ELR (cell line): ENCODE measurements at regions not wholly inside any gene's neighbourhood (a gene's known extent, or its start where the extent isn't known, plus 50 kb on each side); places are given as distances from the start of the nearest gene placed in this dataset.

ENCODE experiments used
- DNase-seq: peaks from one replicate; pipeline ENCODE4 v3.0.0-alpha.2; 2015; ENCODE audit warnings: low read depth

DNA sequence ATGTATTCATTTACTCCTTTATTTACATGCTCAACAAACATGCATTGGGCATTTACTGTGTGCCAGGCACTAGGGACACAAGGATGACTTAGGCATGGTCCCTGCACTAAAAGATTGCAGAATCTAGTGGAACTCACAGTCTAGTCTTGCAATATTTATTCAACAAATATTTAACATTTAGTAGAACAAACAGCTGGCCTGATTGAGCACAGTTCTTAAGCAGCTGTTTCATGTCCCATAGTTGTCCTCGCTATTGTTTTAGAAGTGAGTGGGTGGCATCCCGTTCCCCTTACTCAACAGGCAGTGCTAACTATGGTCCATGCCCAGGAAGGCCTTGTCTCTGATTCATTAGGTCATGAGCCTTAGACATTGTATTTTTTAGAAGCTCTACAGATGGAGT lies 459.9 kb upstream of the CADM1 start:
- no peak for DNase-seq

DNA sequence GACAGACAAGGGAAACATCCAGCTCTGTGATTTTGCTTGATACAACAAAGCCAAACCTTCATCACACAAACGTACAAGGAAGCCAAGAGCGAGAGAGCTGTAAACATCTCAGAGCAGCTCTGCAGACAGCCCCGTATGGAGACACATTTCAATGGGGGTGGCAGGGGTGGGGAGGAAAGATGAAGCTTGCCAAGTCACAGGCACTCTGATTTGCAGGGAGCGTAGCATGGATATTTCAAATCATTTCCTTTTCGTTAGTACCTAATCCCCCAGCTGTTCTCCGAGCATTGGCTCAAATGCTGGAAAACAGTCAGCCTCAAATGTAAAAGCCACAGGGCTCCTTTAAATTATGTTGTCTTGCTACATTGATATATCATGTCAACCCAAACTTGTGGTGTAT lies 458.9 kb upstream of the CADM1 start:
- no peak for DNase-seq

DNA sequence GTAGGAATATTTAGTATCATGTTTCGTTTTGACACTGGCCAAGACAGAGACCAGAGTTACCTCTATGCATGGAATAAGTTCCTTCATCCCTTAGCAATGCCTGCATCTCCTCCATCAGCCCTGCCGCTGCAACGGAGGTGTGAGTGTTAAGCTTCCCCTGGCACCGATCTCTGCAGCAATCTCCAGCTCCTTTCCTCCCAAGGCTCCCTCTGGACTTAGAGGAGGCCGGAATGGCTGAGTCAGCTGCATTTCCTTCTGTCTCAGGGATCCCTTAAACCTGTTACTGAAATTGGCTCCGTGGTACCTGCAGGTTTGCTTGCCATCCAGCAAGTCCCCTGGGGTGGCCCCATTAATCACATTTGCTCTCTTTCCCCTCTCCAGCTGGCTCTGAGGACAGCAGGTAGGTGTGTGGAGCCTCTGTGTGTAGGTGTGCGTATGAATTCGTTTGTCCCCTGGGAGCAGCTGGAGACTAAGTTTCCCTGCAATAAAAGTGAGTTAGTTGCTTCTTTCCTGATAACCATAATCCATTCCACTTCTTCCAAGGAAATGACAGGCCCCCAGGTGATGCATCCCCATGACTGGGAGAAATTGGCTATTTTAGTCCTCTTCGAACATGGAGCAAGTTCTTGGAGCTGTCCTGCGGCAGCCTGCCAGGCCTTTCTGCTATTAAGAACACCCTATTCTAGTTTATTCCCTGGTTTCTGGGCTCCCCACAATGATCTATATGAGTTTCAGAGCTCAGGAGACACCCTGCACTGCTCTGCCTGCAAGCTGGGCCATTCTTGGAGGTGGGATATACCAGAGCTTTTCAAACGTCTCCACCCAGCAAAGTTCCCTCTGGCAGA lies 457.2 kb upstream of the CADM1 start:
- no peak for DNase-seq

DNA sequence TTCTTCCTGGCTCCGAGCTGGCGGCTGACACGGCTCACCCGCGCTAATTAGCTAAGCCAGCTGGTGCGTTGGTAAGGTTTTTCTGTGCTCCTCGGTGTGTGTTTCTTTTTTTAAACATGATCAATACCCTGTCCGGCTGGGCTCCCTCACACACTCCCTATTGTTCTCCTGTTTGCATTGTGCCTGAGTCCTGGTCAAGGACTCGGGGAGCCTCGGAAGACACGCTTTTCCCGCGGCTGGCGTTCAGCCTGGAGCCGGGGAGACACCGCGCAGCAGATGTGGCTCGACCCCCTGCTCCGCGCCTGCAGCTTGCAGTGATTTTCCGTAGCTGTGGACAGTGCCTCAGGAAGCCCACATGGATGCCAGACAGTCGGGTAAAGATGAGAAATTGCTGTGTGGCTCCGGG lies 454.9 kb upstream of the CADM1 start:
- no peak for DNase-seq

DNA sequence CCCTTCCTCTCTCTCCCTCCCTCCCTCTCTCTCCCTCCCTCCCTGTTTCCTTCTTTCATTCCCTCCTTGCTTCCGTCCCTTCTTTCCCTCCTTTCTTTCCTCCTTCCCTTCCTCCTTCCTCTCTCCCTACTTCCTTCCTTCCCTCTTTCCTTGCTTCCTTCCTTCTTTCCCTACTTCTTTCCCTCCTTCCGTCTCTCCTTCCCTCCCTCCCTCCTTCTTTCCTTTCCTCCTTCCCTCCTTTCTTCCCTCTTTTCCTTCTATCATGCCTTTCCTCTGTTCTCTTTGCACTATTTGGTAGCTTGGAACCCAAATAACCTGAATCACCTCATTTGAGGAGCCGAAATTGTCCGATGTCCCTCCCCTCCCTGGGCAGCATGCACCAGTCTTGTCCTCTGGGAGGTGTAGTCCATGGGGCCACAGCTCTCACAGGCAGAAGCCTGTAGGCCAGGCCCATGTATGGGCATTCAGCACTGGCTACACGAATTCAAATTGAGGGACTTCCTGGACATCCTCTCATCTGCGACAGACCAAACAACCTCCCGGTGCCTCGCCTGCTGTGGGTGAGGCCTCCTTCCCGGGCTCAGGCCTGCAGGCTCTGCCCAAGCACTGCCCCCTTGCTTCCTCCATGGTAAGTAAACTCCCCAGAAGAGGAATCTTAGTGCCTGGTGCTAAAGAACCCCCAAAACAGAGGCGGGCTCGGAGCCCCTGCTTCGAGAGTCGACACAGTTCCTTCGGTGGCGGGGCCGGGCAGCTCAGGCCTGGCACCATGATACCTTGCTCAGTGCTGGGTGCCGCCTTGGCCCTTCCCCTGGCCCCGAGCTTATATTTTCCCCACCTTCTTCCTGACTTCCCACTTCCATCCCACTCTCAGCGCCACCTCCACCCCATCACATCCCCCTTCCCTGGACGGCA lies 454.1 kb upstream of the CADM1 start:
- no peak for DNase-seq

DNA sequence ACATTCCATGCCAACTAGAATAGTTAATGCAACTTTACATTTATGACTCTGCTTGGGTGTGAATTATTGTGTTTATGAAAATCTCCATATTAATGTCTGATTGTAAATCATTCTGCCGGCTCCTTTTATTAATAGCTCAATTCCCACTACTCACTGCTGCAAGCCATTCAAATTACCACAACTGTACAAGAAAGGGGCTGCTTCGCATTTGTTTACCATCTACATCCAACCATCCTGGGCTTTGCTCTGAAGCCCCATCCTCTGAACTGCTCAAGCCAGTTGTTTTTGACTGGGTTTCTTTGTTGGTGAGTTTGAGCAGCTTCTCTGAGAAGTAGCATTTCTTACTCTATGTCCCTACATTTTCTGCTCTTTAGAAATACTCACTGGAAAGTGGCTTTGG lies 451.6 kb upstream of the CADM1 start:
- DNase-seq, result no peak

DNA sequence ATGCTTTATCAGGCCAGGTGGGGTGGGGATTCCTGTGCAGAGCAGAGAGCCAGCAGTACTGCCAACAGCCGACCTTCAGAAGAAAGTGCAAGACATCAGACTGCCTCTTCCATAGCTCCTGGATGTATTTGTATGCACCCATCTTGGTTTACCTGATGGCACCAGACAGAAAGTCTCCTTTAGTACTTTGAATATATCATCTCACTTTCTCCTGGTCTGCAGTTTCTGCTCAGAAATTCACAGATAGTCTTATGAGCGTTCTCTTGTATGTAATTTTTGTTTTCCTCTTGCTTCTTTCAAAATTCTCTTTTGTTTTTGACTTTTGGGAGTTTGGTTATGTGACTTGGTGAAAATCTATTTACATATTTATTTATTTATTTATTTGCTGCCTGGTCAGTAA lies 446.4 kb upstream of the CADM1 start:
- DNase-seq, result no peak

DNA sequence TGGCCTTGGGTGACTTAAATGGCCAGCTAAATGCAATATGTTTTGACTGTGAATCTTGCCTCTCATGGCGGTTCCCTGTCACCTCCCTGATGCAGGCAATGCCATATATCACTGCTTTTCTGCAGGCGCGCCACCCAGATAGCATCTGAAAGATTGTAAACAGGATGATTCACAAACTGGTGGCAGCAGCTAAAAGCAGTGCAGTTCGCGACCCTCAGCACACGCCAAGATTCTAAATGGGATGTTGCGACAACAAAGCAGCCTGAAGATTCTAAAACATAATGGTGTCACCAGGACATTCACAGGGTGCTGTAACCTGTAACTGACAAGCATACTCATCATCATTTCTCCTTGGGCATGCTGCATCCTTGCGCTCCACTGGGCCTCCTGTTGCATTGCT lies 440.4 kb upstream of the CADM1 start:
- no peak for DNase-seq

DNA sequence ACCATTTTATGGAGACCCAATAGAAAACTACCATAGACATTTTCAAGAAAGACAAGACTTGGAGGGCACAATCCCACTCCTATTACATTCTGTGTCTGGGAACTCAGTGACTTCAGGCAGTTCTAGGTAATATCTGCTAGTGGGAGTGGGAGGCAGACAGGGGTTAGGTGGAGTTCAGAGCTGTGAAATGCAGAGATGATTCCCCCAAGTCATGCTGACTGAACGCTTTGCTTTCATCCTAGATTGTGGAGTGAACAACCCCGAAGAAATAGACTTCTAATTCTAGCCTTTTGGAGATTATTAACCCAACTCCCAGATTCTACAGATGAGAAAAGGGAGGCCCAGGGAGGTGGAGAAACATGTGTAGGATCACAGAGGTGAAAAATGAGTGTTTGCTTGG lies 437.8 kb upstream of the CADM1 start:
- no peak for DNase-seq

DNA sequence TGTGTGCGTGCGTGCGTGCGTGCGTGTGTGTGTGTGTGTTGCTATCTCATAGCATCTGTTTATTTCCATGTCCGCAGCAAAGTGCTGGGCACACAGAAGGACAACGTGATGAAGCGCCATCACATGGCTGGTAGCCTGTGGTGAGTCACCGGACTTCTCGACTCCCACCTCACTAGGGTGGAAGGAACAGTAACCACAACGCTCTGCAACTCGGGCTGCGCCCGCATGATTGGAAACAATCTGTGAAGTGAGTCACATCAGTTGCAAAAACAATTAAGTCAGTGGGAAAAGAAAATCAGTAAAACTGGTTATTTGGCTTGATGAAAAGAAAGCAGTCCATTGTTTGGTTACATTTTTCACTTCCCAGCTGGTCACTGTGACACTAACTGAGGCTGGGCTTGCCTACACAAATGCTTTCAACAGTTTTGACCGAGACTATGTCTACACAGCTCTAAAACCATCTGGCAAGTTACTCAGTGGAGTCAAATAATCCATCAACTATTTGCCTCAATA lies 437.3 kb upstream of the CADM1 start:
- DNase-seq, result peak; percentile 52

DNA sequence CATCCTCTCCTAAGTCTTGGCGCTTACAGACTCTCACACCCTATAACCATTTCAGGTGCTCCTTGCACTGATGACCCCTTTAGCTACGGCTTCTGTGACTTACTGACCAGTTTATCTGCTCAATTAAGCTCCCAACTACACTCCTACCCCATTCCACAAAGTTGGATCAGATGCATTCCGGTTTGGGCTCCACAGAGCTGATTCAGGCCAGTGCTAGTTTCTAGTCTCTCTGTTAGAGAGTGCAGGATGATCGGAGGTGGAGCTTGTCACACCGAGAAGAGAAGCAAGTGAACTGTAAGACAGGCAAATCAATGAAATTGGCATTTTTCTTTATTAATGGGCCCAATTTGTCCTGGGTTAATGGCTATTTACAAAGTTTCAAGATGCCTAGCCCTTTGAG lies 436.8 kb upstream of the CADM1 start:
- no peak for DNase-seq

DNA sequence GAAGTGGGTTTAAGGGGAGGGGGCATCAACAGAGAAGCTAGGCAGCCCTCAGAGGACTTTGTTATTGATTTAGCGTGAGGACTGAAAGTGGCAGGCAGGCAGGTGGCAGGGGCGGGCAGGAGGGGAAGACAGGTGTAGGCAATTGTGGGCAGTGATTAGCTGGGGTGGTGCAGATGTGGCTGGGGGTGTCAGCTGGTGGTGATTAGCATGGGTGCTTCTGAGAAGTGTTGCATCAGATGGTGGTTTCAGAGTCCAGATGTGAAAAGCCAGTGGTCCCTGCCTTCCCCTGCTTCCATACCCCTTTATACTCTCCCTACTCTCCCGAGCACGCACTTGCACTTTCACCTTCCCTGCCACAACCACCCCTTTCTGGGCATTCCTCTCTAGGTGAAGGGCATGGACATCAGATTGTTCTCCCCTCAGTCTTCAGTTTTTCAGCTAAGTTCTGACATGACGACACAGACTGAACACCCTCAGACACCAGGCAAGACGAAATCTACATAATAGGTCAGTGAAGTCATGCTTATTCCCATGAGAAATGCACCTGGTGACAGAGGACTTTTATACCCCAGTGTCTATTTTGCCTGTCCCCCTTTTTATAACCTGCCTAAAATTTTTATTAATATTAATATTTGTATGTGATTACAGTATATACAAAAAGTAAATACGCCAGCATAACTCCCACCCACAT lies 435.7 kb upstream of the CADM1 start:
- no peak for DNase-seq

DNA sequence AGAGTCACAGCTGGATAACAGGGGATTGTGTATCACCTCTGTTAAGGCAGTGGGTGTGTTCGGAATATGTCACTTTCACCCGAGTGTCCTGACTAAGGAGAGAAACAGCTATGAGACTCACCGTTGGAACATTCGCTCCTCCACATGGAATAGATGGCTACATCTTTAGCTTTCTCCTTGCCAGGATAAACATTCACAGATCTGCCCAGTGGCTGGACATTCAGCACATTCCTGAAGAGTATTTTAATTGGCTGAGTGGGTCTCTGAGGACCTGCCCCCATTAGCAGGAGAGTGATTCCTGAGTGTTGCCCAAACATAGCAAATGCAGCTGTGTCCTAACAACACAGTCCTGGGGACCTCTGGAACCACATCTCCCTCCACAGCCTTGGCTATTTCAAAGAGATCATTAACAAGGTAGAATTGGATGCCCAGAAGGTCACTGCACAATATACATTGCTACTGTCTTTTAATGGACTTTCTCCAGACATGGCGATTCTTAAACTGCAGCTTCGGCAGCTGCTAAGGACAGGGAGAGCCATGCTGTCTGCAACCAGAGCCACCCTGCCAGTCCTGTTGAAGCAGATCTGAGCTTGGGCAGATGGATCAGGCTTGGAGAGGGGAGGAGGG lies 435.0 kb upstream of the CADM1 start:
- DNase-seq, result no peak

DNA sequence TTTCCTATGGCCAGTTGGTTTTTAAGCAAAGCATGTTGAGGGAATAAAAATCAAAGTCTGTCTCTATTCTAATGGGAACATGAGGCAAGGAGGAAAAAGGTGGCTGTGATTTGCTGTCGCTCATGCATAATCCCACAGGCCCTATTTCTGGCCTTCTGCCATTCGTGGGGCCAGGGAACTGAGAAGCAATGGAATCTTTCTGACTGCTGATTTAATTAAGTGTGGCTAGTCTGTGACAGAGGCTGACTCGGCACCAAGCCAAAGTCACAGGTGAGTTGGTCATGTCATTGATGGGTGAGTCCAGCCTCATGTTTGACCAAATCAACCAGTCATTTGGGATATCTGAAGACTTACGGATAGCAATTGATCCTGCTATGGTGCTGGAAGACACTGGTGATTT lies 429.3 kb upstream of the CADM1 start:
- no peak for DNase-seq

DNA sequence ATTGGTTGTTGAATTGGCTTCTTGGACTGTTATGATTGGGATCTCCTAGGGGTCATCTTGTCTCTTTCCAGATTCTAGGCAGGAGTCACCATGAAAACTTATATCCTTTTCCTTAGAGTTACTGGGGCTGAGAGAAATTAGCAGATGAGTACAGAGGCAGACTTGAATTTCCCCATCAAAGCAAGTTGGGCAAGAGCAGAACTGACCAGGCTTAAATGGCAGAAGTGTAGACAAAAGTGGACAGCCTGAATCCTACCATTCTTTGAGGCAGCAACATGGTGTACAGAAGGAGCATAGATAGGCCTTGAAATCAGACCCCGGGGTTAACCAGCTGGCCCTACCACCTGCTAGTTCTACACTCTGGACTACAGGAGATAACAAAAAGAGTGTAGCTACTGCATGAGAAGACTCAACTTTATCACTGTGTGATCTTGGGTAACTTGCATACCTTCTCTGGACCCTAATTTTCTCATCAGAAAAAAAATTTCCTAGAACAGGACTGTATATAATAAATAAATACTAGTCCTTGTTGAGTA lies 427.4 kb upstream of the CADM1 start:
- no peak for DNase-seq

DNA sequence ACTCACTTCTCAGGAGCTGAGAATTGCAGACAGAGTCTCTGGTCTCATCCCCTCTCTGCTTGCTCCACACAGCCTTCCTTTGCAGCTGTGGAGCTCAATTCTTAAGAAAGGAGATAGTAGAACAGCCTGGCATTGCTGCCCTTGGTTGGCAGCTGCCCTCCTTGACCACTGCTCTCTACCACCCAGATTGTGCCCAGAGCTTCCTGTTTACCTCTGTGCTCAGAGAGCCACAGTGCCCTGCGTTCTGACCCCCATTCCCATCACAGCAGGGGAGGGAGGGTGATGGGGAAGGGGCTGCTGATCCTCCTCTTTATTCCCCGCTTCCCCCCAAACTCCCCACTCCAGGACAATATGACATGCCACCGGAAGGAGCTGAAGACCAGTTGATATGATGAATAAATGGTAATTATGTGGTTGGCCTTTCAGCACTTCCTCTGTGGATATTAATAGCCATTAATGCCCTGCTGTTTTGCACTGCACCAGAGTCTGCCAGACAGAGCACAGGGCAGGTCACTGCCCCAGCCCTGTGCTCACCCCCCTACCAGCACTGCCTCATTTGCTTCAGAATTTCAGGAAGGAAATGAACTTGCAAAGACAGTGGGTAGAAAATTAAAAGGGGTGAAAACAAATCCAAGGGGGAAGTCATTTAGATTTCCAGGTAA lies 426.8 kb upstream of the CADM1 start:
- no peak for DNase-seq

DNA sequence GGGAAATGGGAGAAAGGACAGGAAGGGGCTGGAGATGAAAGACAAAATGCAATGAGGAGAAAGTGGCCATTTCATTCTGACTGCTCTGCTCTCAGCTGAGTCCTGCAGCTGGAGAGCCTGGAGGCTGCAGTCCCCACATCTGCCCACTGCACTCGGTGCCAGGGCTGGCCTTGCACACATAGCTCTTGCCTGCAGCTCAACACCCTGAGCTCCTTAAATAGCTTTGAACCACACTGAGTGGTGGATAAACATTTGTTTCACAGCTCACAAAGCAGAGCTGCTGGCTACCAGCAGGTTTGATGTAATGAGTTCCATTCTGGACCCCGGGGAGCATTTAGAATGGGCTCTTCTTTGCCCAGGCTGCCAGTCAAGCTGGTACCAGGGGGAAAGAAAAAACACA lies 426.1 kb upstream of the CADM1 start:
- DNase-seq, result no peak

DNA sequence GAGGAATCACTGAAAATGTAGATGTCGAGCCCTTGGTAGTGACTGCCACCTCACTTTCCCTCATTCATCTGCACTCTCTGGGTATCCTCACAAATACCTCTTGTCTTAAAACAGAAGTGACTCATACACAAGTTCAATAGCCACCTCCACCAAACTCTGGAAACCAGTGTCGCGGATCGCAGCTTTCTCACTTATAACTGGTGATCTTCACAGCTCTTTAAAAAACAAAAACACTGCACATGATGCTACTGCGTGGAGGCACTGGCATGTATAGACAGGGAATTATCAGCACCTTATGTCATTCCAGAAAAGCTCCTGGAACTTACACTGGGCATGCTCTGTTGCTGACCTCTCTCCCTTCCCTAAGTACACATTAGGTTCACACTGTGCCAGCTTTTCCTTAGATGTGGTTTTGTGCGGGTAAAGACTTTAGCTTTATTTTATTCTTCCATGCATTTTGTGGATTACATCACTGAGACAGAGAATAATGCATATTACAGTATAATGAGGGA lies 425.5 kb upstream of the CADM1 start:
- DNase-seq, result no peak

DNA sequence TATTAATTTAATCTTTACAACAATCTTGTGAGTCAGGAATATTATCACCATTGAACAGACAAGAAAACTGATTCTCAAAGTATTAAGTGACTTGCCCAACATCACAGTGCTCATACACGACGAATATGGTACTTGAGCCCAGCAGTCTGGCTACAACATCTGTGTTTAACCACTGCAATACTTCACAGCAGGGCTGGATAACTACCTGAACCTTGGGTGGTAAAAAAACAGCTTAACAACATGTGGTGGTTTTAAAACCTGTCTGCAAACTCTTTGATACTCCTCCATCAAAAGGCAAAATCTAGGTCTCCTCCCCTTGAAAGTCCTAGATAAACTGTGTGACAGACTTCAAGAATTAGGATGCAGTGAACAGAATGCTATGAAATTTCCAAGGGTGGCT lies 424.6 kb upstream of the CADM1 start:
- DNase-seq, result no peak

DNA sequence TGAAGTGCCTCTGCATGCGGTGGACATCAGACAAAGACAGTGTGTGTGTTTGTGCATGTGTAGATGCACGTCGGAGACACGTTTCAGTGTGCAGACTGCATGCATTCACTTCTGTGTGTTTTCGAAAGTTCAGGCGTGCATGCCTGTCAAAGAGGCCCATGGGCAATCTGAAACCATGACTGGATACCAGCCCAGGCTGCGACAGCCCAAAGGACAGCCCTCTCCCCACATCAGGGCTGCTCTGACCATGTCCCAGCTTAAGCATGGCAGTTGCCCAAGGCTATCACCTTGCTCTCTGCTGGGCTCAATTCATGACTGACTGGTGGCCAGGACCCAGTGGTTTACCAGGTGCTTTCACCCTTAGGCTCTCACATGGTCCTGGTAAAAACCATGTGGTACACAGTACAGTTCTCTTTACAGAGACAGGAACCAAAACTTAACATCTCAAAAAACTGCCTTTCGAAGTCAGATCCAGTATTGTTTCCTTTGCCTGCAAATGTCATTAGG lies 423.7 kb upstream of the CADM1 start:
- no peak for DNase-seq

DNA sequence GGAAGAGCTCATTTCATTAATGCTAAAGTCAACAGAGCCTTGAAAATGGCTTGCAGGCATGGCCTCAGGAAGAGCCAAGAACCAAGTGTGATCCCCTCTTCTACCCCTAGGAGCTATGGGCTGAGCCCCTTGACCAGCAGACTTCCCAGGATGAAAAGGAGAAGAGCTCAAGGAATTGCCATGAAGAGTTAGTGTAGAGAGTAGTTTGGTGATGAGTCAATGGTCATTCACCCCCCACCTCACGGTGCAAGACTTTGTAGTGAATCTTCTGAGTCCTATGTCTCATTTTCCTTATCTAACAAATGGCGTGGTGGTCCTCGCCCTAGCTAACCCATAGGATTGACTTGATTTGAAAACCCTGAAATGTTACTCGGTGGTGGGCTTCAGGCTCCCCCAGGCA lies 422.4 kb upstream of the CADM1 start:
- no peak for DNase-seq
